Neural cell (in vitro differentiated cells): ENCODE measurements at regions not wholly inside any gene's neighbourhood (a gene's known extent, or its start where the extent isn't known, plus 50 kb on each side); places are given as distances from the start of the nearest gene placed in this dataset.

ENCODE experiments used
- H2AFZ ChIP-seq: fragments of 200-600, 300-800 bp; sonication (generic), shearing (Covaris generic); 2 replicates; pipeline ENCODE4 v1.6.0; 2014; ENCODE audit warnings: low read depth, mild to moderate bottlenecking, antibody characterized with exemption, low read length, moderate library complexity
- H3F3A ChIP-seq: fragments of 200-600 bp; shearing (Covaris generic); 2 replicates; pipeline ENCODE4 v1.6.1; 2016; ENCODE audit warnings: mild to moderate bottlenecking, moderate library complexity, mixed read lengths, antibody characterized with exemption, low read length; ENCODE audit not compliant: insufficient read depth, poor library complexity, severe bottlenecking
- H3K27ac ChIP-seq: fragments of 200-600, 300-800 bp; sonication (generic), shearing (Covaris generic); 2 replicates; pipeline ENCODE4 v1.5.1; 2014; ENCODE audit warnings: mild to moderate bottlenecking, low read length, moderate library complexity
- H3K27me3 ChIP-seq: fragments of 300-800, 200-600 bp; sonication (generic), shearing (Covaris generic); 2 replicates; pipeline ENCODE4 v1.6.0; 2014; ENCODE audit warnings: mild to moderate bottlenecking, low read depth, low read length, moderate library complexity; ENCODE audit not compliant: insufficient read depth
- H3K36me3 ChIP-seq: fragments of 300-800, 200-600 bp; sonication (generic), shearing (Covaris generic); 2 replicates; pipeline ENCODE4 v1.5.1; 2014; ENCODE audit warnings: mild to moderate bottlenecking, antibody characterized with exemption, low read length, moderate library complexity; ENCODE audit not compliant: insufficient read depth
- H3K4me2 ChIP-seq: fragments of 300-800, 200-600 bp; sonication (generic), shearing (Covaris generic); 2 replicates; pipeline ENCODE4 v1.6.0; 2014; ENCODE audit warnings: mild to moderate bottlenecking, low read length
- H3K4me3 ChIP-seq: fragments of 300-800, 200-600 bp; sonication (generic), shearing (Covaris generic); 2 replicates; pipeline ENCODE4 v1.5.1; 2014; ENCODE audit warnings: mild to moderate bottlenecking, low read length, moderate library complexity
- H3K79me2 ChIP-seq: fragments of 200-600 bp; shearing (Covaris generic); replicated peaks from 2 replicates; pipeline ENCODE4 v1.6.0; 2014; ENCODE audit warnings: mild to moderate bottlenecking, low read length, moderate library complexity; ENCODE audit not compliant: insufficient read depth
- H3K9ac ChIP-seq: fragments of 300-800, 200-600 bp; sonication (generic), shearing (Covaris generic); 2 replicates; pipeline ENCODE4 v1.6.1; 2016; ENCODE audit warnings: mild to moderate bottlenecking, low read length, mixed read lengths
- H3K9me2 ChIP-seq: fragments of 200-600 bp; shearing (Covaris generic); 2 replicates; pipeline ENCODE4 v1.6.1; 2016; ENCODE audit warnings: mild to moderate bottlenecking, low read length, mixed read lengths; ENCODE audit not compliant: insufficient read depth
- H3K9me3 ChIP-seq: fragments of 200-600, 300-800 bp; sonication (generic), shearing (Covaris generic); 2 replicates; pipeline ENCODE4 v1.6.1; 2016; ENCODE audit warnings: mild to moderate bottlenecking, mixed run types, low read length, moderate library complexity, mixed read lengths
- H4K20me1 ChIP-seq: fragments of 200-600 bp; shearing (Covaris generic); 2 replicates; pipeline ENCODE4 v1.6.1; 2016; ENCODE audit warnings: mild to moderate bottlenecking, mixed run types; ENCODE audit not compliant: insufficient read depth
- EP300 ChIP-seq: fragments of 450-650 bp; conservative IDR thresholded peaks from 2 replicates; pipeline ENCODE4 v1.6.1; 2014; ENCODE audit warnings: antibody characterized with exemption, mild to moderate bottlenecking, moderate library complexity; ENCODE audit not compliant: poor library complexity, severe bottlenecking
- EZH2 ChIP-seq: fragments of 200-600, 300-800 bp; shearing (Covaris generic), sonication (generic); IDR thresholded peaks from 2 replicates; pipeline ENCODE4 v1.6.1; 2014; ENCODE audit warnings: antibody characterized with exemption, low read length, borderline replicate concordance, mild to moderate bottlenecking; ENCODE audit not compliant: insufficient read depth, poor library complexity, severe bottlenecking
- MXI1 ChIP-seq: fragments of 450-650 bp; conservative IDR thresholded peaks from 2 replicates; pipeline ENCODE4 v1.6.1; 2014; ENCODE audit warnings: antibody characterized with exemption, mild to moderate bottlenecking; ENCODE audit not compliant: poor library complexity, severe bottlenecking
- POLR2AphosphoS5 ChIP-seq: IDR thresholded peaks from 2 replicates; pipeline ENCODE4 v1.6.1; 2012
- RAD21 ChIP-seq: fragments of 450-650 bp; conservative IDR thresholded peaks from 2 replicates; pipeline ENCODE4 v1.6.1; 2014; ENCODE audit warnings: antibody characterized with exemption, mild to moderate bottlenecking, moderate library complexity
- SMC3 ChIP-seq: fragments of 450-650 bp; conservative IDR thresholded peaks from 2 replicates; pipeline ENCODE4 v1.6.1; 2014; ENCODE audit warnings: antibody characterized with exemption, mild to moderate bottlenecking, moderate library complexity; ENCODE audit not compliant: poor library complexity
- TAF1 ChIP-seq: IDR thresholded peaks from 2 replicates; pipeline ENCODE4 v1.6.1; 2012; ENCODE audit warnings: low read depth
- TF ChIP-seq, protein P1 (sequence below): IDR thresholded peaks from 2 replicates; pipeline ENCODE4 v1.6.1; 2012; ENCODE audit warnings: borderline replicate concordance
- TF ChIP-seq, protein P2 (sequence below): fragments of 450-650 bp; IDR thresholded peaks from 2 replicates; pipeline ENCODE4 v1.5.1; 2014; ENCODE audit warnings: antibody characterized with exemption, mild to moderate bottlenecking, moderate library complexity; ENCODE audit not compliant: poor library complexity, severe bottlenecking

DNA sequence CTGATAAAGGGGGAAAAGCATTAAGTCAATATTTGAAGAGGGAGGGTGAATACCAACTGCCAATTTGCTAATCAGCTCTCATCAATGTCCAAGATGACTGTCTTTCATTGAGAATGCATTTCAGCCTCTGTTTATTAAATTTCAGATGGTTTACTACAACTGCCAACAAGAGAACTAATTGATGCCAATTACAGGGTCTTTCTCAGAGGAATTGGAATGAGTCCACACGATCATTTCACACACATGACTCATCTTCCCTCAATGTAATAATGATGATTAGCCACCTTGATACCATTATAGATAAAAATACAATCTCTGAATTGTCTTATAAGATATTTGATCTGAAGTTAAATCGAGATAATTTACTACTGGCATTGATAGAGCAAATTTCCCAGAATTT, 1274.4 kb downstream of the ROBO2 start:
- TF ChIP-seq SMC3 = no peak
- TF ChIP-seq EZH2 = no peak
- TF ChIP-seq MXI1 = no peak
- TF ChIP-seq, protein P1, sequence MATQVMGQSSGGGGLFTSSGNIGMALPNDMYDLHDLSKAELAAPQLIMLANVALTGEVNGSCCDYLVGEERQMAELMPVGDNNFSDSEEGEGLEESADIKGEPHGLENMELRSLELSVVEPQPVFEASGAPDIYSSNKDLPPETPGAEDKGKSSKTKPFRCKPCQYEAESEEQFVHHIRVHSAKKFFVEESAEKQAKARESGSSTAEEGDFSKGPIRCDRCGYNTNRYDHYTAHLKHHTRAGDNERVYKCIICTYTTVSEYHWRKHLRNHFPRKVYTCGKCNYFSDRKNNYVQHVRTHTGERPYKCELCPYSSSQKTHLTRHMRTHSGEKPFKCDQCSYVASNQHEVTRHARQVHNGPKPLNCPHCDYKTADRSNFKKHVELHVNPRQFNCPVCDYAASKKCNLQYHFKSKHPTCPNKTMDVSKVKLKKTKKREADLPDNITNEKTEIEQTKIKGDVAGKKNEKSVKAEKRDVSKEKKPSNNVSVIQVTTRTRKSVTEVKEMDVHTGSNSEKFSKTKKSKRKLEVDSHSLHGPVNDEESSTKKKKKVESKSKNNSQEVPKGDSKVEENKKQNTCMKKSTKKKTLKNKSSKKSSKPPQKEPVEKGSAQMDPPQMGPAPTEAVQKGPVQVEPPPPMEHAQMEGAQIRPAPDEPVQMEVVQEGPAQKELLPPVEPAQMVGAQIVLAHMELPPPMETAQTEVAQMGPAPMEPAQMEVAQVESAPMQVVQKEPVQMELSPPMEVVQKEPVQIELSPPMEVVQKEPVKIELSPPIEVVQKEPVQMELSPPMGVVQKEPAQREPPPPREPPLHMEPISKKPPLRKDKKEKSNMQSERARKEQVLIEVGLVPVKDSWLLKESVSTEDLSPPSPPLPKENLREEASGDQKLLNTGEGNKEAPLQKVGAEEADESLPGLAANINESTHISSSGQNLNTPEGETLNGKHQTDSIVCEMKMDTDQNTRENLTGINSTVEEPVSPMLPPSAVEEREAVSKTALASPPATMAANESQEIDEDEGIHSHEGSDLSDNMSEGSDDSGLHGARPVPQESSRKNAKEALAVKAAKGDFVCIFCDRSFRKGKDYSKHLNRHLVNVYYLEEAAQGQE = no peak
- no peak for TF ChIP-seq TAF1
- TF ChIP-seq EP300 = no peak
- no peak for TF ChIP-seq RAD21
- TF ChIP-seq, protein P2, sequence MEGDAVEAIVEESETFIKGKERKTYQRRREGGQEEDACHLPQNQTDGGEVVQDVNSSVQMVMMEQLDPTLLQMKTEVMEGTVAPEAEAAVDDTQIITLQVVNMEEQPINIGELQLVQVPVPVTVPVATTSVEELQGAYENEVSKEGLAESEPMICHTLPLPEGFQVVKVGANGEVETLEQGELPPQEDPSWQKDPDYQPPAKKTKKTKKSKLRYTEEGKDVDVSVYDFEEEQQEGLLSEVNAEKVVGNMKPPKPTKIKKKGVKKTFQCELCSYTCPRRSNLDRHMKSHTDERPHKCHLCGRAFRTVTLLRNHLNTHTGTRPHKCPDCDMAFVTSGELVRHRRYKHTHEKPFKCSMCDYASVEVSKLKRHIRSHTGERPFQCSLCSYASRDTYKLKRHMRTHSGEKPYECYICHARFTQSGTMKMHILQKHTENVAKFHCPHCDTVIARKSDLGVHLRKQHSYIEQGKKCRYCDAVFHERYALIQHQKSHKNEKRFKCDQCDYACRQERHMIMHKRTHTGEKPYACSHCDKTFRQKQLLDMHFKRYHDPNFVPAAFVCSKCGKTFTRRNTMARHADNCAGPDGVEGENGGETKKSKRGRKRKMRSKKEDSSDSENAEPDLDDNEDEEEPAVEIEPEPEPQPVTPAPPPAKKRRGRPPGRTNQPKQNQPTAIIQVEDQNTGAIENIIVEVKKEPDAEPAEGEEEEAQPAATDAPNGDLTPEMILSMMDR = no peak
- TF ChIP-seq POLR2AphosphoS5 = no peak
- no peak overlapping the region for H3K4me2 ChIP-seq

DNA sequence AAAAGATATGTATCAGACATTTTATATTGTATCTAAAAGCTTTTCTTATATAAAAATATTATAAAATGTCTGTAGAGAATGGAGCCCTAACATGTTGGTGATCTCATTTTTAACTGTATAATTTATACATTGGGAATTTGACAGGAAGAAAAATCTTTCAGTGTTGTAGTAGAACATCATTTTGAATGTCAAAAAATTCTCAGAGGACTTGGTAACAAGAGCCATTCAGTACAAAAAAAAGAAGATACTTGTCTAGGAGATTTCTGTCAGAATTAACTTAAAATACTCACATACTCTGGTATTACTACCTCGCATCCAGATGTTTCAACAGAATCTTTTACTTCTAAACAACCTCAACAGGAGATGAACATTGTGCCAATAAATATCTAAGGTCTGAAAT, 1277.9 kb downstream of the ROBO2 start:
- Histone ChIP-seq H2AFZ (no peak overlapping the region), H3K36me3 (no peaks in the 10 kb centered on the region), H3K9me2 (no peaks in the 10 kb centered on the region), H3K4me3 (peak overlapping the region; percentile 18), H3K79me2 (no peaks in the 10 kb centered on the region), H3K9me3 (no peaks in the 10 kb centered on the region), H3K4me2 (peak overlapping the region; percentile 36), H4K20me1 (no peaks in the 10 kb centered on the region), H3K9ac (no peak overlapping the region), H3K27me3 (no peaks in the 10 kb centered on the region), H3F3A (no peaks in the 10 kb centered on the region), H3K27ac (peak overlapping the region; percentile 66)
- no peak for TF ChIP-seq EZH2
- no peak for TF ChIP-seq SMC3
- TF ChIP-seq EP300 = peak; percentile 89
- TF ChIP-seq MXI1 = no peak
- TF ChIP-seq, protein P2 = no peak
- peak; percentile 52 for TF ChIP-seq POLR2AphosphoS5
- no peak for TF ChIP-seq TAF1
- TF ChIP-seq, protein P1 = no peak
- peak; percentile 12 for TF ChIP-seq RAD21

More for the DNA sequence above, 1274.4 kb downstream of the ROBO2 start:
- Histone ChIP-seq H3K27ac (no peak overlapping the region), H3K9me3 (no peaks in the 10 kb centered on the region), H3K36me3 (no peaks in the 10 kb centered on the region), H3K9me2 (no peaks in the 10 kb centered on the region), H3K9ac (no peak overlapping the region), H4K20me1 (no peaks in the 10 kb centered on the region), H3F3A (no peaks in the 10 kb centered on the region), H3K79me2 (no peaks in the 10 kb centered on the region), H3K27me3 (no peaks in the 10 kb centered on the region), H3K4me3 (no peak overlapping the region), H2AFZ (no peak overlapping the region)
